Transverse colon (tissue), 1 donor: ENCODE measurements at regions not wholly inside any gene's neighbourhood (a gene's known extent, or its start where the extent isn't known, plus 50 kb on each side); places are given as distances from the start of the nearest gene placed in this dataset.

Experiments used
- EP300 ChIP-seq: sonication (generic); formaldehyde crosslinking; IDR thresholded peaks from one replicate; pipeline ENCODE4 v1.6.1; 2017; ENCODE audit warnings: antibody characterized with exemption, low read depth
- POLR2A ChIP-seq: fragments of 450-650 bp; IDR thresholded peaks from one replicate; pipeline ENCODE4 v1.6.1; 2016; ENCODE audit warnings: antibody characterized with exemption, mild to moderate bottlenecking, moderate library complexity

DNA sequence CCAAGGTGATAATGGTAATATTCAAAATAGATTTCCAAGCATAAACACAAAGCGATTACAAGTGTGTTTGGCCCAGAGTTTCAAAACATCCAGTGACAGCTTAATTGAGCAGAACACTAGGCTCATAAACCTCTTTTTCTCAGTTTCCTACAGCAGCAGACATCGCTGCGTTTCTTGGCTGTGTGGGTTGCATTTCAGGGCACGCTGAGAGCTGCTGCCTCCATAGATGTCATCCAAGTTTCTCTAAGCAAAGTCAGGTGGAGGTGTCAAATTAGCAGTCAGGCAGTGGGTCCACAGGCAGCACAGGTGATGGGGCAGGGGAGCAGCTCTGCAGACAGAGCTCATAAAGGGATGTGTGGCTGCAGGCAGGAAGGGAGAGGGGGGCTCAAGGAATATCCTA is 50.5 kb upstream of the COL13A1 start:
- TF ChIP-seq EP300 (no peak), POLR2A (no peak)
